Endothelial cell (in vitro differentiated cells): ENCODE measurements at regions not wholly inside any gene's neighbourhood (a gene's known extent, or its start where the extent isn't known, plus 50 kb on each side); places are given as distances from the start of the nearest gene placed in this dataset.

ENCODE experiments used
- DNase-seq: peaks from one replicate; pipeline ENCODE4 v3.0.0; 2021; ENCODE audit warnings: low spot score
- H3K27ac Mint-ChIP-seq: one replicate; pipeline ENCODE4 v1.8.0; 2021; ENCODE audit warnings: mixed read lengths, inconsistent platforms; ENCODE audit not compliant: unreplicated experiment
- H3K27me3 Mint-ChIP-seq: one replicate; pipeline ENCODE4 v1.8.0; 2021; ENCODE audit warnings: mild to moderate bottlenecking, moderate library complexity, mixed read lengths, inconsistent platforms; ENCODE audit not compliant: unreplicated experiment
- H3K36me3 Mint-ChIP-seq: one replicate; pipeline ENCODE4 v1.8.0; 2021; ENCODE audit warnings: mild to moderate bottlenecking, low read depth, mixed read lengths, inconsistent platforms; ENCODE audit not compliant: unreplicated experiment
- H3K4me1 Mint-ChIP-seq: one replicate; pipeline ENCODE4 v1.8.0; 2021; ENCODE audit warnings: mild to moderate bottlenecking, mixed read lengths, inconsistent platforms; ENCODE audit not compliant: unreplicated experiment
- H3K4me3 Mint-ChIP-seq: one replicate; pipeline ENCODE4 v1.8.0; 2021; ENCODE audit warnings: mild to moderate bottlenecking, mixed read lengths, inconsistent platforms; ENCODE audit not compliant: unreplicated experiment
- H3K9me3 Mint-ChIP-seq: one replicate; pipeline ENCODE4 v1.8.0; 2021; ENCODE audit warnings: mixed read lengths, inconsistent platforms; ENCODE audit not compliant: unreplicated experiment
- CTCF ChIP-seq: fragments of 200-600 bp; sonication (generic); IDR thresholded peaks from one replicate; pipeline ENCODE4 v1.5.0; 2021; ENCODE audit warnings: antibody characterized with exemption; ENCODE audit not compliant: unreplicated experiment

- Mint-ChIP-seq H3K9me3 (no peaks in the 10 kb centered on the region), H3K27ac (no peak overlapping the region), H3K36me3 (no peaks in the 10 kb centered on the region), H3K4me1 (no peaks in the 10 kb centered on the region), H3K4me3 (no peak overlapping the region), H3K27me3 (no peaks in the 10 kb centered on the region)
- DNase-seq = no peak
- no peak for TF ChIP-seq CTCF
Measured at GRCh38 chr2:156845806-156846558, 409.8 kb downstream of the GPD2 start.

GRCh38 chr2:156852210-156852609 lies 405.3 kb upstream of the GALNT5 start:
- no peak overlapping the region for H3K27ac Mint-ChIP-seq
- no peak for TF ChIP-seq CTCF
- no peaks in the 10 kb centered on the region for H3K4me1 Mint-ChIP-seq
- DNase-seq = no peak
- no peaks in the 10 kb centered on the region for H3K27me3 Mint-ChIP-seq
- no peaks in the 10 kb centered on the region for H3K36me3 Mint-ChIP-seq
- H3K4me3 Mint-ChIP-seq = no peak overlapping the region
- no peaks in the 10 kb centered on the region for H3K9me3 Mint-ChIP-seq

- H3K9me3 Mint-ChIP-seq = no peaks in the 10 kb centered on the region
- DNase-seq = no peak
- H3K27ac Mint-ChIP-seq = no peak overlapping the region
- no peak for TF ChIP-seq CTCF
- H3K27me3 Mint-ChIP-seq = no peaks in the 10 kb centered on the region
- H3K4me1 Mint-ChIP-seq = no peaks in the 10 kb centered on the region
- H3K4me3 Mint-ChIP-seq = no peak overlapping the region
- no peaks in the 10 kb centered on the region for H3K36me3 Mint-ChIP-seq
Measured at GRCh38 chr2:156852681-156853080, 404.8 kb upstream of the GALNT5 start.

- DNase-seq = no peak
- Mint-ChIP-seq H3K4me1 (no peaks in the 10 kb centered on the region), H3K27me3 (no peaks in the 10 kb centered on the region), H3K36me3 (no peaks in the 10 kb centered on the region), H3K4me3 (no peak overlapping the region), H3K9me3 (no peaks in the 10 kb centered on the region), H3K27ac (no peak overlapping the region)
- no peak for TF ChIP-seq CTCF
Measured at GRCh38 chr2:156864325-156864724, 393.2 kb upstream of the GALNT5 start.

- Mint-ChIP-seq H3K27me3 (no peaks in the 10 kb centered on the region), H3K27ac (no peak overlapping the region), H3K36me3 (no peaks in the 10 kb centered on the region), H3K4me3 (no peak overlapping the region), H3K4me1 (no peaks in the 10 kb centered on the region), H3K9me3 (no peaks in the 10 kb centered on the region)
- no peak for DNase-seq
- TF ChIP-seq CTCF = no peak
Measured at GRCh38 chr2:156864753-156865152, 392.8 kb upstream of the GALNT5 start.
